ENCODE measurements at regions not wholly inside any gene's neighbourhood (a gene's known extent, or its start where the extent isn't known, plus 50 kb on each side); places are given as distances from the start of the nearest gene placed in this dataset.

DNA sequence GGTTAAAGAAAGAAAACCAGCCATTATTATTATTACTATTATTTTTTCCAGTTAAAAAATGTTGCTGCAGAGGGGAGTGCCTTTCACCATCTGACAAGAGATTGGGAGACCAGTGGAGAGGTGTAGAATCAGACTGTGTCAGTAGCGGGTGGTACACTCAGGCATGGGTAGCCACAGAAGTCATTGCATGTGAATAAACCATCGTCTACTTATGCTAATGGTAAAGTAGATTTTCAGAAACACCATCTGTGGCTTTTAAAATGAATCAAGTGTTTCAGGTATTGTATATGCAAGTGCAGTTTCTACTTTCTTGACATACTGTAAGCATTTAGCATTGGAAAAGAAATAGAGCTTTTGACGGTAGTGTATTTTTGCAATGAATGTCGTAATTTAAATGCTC lies 131.5 kb upstream of the SP8 start:
- TF ChIP-seq YY1 (IDR thresholded peaks at IDR 0.05; ENCODE audit: insufficient read depth, insufficient read length) (no peak), SUZ12 (IDR thresholded peaks at IDR 0.05; ENCODE audit: extremely low read depth, insufficient read depth, insufficient read length) (no peak), ZNF274 (IDR thresholded peaks at IDR 0.05; ENCODE audit: low read depth, low read length) (no peak)
